Thyroid gland (tissue), 4 donors: ENCODE measurements at regions not wholly inside any gene's neighbourhood (a gene's known extent, or its start where the extent isn't known, plus 50 kb on each side); places are given as distances from the start of the nearest gene placed in this dataset.

ENCODE experiments used
- POLR2A ChIP-seq, 2 donors: fragments of 450-650 bp; IDR thresholded peaks; one replicate each; pipeline ENCODE4 v1.6.1; 2017; ENCODE audit warnings: antibody characterized with exemption in 2 of 2, mild to moderate bottlenecking in 2 of 2, moderate library complexity in 1 of 2
- TF ChIP-seq, protein P1 (sequence below), 6 experiments: fragments of 200-600 bp in 3 of 6; fragments of 450-650 bp in 3 of 6; sonication (generic) in 3 of 6; IDR thresholded peaks; one replicate each; pipeline ENCODE4 v1.5.1; 2016 to 2019; ENCODE audit warnings: antibody characterized with exemption in 6 of 6, mild to moderate bottlenecking in 2 of 6, inconsistent platforms in 1 of 6, moderate library complexity in 1 of 6

- TF ChIP-seq, protein P1, sequence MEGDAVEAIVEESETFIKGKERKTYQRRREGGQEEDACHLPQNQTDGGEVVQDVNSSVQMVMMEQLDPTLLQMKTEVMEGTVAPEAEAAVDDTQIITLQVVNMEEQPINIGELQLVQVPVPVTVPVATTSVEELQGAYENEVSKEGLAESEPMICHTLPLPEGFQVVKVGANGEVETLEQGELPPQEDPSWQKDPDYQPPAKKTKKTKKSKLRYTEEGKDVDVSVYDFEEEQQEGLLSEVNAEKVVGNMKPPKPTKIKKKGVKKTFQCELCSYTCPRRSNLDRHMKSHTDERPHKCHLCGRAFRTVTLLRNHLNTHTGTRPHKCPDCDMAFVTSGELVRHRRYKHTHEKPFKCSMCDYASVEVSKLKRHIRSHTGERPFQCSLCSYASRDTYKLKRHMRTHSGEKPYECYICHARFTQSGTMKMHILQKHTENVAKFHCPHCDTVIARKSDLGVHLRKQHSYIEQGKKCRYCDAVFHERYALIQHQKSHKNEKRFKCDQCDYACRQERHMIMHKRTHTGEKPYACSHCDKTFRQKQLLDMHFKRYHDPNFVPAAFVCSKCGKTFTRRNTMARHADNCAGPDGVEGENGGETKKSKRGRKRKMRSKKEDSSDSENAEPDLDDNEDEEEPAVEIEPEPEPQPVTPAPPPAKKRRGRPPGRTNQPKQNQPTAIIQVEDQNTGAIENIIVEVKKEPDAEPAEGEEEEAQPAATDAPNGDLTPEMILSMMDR (IDR thresholded peaks at IDR 0.05): no peak
- no peak for TF ChIP-seq POLR2A (IDR thresholded peaks at IDR 0.05)
Measured at GRCh38 chr6:14228571-14228970, 111.0 kb downstream of the CD83 start.
